PC-9 (cell line): ENCODE measurements at regions not wholly inside any gene's neighbourhood (a gene's known extent, or its start where the extent isn't known, plus 50 kb on each side); places are given as distances from the start of the nearest gene placed in this dataset.

Experiments
- EZH2 ChIP-seq: fragments of 200-600 bp; sonication (generic); IDR thresholded peaks from 2 replicates; pipeline ENCODE4 v1.8.0; 2017; ENCODE audit warnings: antibody characterized with exemption, low read depth
- TF ChIP-seq, protein P1 (sequence below): fragments of 200-600 bp; sonication (generic); conservative IDR thresholded peaks from 2 replicates; pipeline ENCODE4 v1.6.1; 2017; ENCODE audit warnings: mixed run types, antibody characterized with exemption, mild to moderate bottlenecking, moderate library complexity

DNA sequence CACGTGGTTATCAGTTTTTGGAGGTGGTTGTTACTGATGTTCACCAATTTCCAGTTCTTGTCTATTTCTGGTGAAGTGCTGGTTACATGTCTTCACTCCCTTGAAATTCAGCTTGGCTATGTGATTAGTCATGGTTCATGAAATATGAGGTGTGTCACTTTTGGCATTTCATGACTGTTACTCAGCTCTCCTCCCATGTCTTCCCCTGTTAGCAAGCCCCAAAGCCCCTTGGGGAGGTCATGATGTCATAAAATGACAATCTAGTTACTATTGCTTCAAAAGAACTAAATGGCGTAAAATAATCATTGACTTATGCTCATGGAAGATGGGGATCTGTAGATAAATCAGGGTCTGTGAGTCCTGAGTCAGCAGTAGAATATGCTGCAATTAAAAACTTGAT is 425.1 kb downstream of the SETD4 start:
- TF ChIP-seq, protein P1, sequence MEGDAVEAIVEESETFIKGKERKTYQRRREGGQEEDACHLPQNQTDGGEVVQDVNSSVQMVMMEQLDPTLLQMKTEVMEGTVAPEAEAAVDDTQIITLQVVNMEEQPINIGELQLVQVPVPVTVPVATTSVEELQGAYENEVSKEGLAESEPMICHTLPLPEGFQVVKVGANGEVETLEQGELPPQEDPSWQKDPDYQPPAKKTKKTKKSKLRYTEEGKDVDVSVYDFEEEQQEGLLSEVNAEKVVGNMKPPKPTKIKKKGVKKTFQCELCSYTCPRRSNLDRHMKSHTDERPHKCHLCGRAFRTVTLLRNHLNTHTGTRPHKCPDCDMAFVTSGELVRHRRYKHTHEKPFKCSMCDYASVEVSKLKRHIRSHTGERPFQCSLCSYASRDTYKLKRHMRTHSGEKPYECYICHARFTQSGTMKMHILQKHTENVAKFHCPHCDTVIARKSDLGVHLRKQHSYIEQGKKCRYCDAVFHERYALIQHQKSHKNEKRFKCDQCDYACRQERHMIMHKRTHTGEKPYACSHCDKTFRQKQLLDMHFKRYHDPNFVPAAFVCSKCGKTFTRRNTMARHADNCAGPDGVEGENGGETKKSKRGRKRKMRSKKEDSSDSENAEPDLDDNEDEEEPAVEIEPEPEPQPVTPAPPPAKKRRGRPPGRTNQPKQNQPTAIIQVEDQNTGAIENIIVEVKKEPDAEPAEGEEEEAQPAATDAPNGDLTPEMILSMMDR, result no peak
- no peak for TF ChIP-seq EZH2
